OCI-LY7 (cell line): ENCODE measurements at regions not wholly inside any gene's neighbourhood (a gene's known extent, or its start where the extent isn't known, plus 50 kb on each side); places are given as distances from the start of the nearest gene placed in this dataset.

ENCODE experiments used
- CTCF ChIP-seq: fragments of 200-600 bp; sonication (generic); conservative IDR thresholded peaks from 2 replicates; pipeline ENCODE4 v1.5.1; 2014; ENCODE audit warnings: mild to moderate bottlenecking, antibody characterized with exemption, low read length, moderate library complexity, mixed read lengths
- EZH2phosphoT487 ChIP-seq: fragments of 200-600 bp; sonication (generic); IDR thresholded peaks from 2 replicates; pipeline ENCODE4 v1.6.1; 2018; ENCODE audit warnings: low read depth, borderline replicate concordance, mild to moderate bottlenecking, mixed run types, antibody characterized with exemption, low read length, moderate library complexity, mixed read lengths

GRCh38 chr10:84837041-84837812 lies 508.8 kb downstream of the CCSER2 start:
- TF ChIP-seq EZH2phosphoT487 (no peak), CTCF (no peak)
